ENCODE measurements at regions not wholly inside any gene's neighbourhood (a gene's known extent, or its start where the extent isn't known, plus 50 kb on each side); places are given as distances from the start of the nearest gene placed in this dataset.

GRCh38 chr18:51998711-51999110 lies 341.3 kb upstream of the DCC start:
- TF ChIP-seq ARNT (IDR thresholded peaks at IDR 0.05) (no peak), PKNOX1 (IDR thresholded peaks at IDR 0.05) (no peak)
